HG02798 (cell line): ENCODE measurements at regions not wholly inside any gene's neighbourhood (a gene's known extent, or its start where the extent isn't known, plus 50 kb on each side); places are given as distances from the start of the nearest gene placed in this dataset.
"Not testable (repeated sequence)": the region's sequence is repeated elsewhere in the genome, so short reads cannot be mapped to it uniquely, and the experiment has no call there.

Experiments
- ATAC-seq: cut with Tn5 transposase; IDR thresholded peaks from one replicate; pipeline ENCODE4 v1.9.1; 2021; ENCODE audit warnings: mild to moderate bottlenecking; ENCODE audit not compliant: unreplicated experiment, poor library complexity

DNA sequence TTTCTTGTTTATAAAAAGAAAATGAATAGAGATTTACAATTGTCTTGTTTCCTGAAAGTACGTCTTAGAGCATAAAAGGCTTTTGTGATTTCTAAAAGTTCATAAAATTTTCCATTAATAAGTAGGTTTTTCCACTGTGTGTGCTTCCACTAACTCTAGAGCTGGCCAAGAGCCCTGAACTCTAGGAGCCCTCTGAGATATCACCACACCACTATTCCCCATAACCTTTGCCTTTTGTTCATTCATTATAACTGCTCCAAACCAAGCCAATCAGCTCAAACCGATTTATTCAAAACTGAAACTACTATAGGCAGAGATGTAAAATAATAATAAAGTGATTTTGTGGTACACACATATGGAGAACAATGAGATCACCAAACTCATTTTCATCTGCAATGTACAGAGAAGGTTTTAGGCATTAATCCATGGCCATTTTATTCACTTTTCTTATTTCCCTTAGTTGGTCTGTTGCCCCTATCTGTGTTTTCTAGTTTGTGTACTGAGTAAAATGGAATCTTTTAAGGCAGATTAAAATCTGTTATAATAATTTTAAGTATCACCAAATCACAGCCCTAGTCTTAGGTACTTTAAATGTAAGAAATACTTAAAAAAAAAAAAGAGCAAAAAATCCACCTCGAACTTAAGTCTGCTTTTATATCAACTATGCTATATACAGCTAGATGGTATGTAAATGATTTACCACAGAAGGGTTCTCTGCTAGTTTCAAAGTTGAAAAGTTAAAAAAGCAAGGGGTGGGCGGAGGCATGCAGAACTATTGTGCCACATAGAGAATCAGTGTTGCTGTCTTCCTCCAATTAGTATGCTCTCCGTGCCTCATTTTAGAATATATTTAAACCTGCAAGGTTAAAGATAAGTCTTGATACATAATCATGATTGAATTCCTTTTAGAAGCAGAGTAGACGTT, 311.3 kb downstream of the KLF12 start:
- ATAC-seq: peak; percentile 36

DNA sequence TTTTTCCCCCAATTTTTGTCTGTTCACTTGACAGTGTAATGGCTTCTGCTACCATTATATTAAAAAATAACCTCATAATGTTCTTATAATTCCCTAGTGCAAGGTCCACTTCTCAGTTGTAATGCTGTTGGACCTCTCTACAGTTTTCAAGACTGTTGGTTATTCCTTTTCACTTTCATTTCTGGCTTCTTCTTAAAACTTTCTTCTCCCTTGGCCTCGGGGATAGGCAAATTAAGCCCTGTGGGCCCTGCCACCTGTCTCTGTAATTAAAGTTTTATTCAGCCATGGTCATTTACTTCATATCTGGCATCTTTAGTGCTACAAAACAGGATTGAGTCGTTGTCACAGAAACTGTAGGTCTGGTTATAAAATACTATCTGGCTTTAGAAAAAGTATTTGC, 313.5 kb downstream of the KLF12 start:
- peak; percentile 77 for ATAC-seq

DNA sequence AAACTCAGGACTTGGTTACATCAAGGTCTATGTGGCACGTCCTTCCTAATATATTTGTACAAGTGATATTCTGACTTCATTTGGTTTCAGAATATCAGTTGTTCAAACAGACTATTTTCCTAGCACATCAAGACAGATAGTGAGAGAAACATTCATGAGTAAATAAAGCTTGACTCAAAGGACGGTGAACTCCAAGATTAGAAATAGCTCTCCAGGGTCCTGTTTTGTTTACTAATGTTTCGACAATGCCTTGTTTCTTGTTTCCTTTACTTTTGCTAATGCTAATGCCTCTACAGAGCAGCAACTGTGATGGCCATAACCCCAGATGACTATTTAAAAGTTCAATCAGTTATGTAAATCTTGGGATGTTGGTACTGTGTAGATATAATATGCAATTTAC, 313.9 kb downstream of the KLF12 start:
- ATAC-seq: peak; percentile 6

DNA sequence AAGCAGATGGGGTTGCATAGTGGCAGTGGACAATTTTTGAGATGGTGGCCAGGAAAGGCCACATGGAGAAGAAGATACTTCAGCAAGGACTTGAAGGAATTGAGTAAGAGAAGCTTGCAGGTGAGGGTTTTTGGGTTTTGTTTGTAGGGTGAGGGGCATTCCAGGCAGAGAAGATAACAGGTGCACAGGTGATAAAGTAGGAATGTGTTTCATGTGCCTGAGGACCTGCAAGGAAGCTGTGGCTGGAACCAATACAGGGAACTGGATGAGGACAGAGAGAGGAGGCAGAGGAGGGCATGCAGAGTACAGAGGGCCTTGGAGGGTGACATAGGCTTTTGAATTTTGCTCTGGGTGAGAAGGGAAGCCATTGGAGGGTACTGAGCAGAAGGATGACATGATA, 314.5 kb downstream of the KLF12 start:
- ATAC-seq: no peak

DNA sequence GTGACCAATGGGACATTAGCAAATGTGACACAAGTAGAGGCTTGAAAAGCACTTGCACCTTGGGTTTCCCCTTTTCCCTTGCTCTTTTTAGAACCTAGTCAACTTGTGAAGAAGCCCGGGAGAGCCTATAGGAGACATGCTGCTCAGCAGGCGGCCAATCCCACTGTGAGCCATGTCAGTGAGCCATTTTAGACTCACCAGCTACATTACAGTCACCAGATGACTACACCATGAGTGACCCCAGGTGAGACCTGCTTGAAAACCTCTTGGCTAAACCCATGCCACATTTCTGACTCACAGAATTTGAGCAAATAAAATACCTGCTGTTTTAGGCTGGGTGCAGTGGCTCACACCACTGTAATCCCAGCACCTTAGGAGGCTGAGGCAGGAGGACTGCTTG, 317.5 kb downstream of the KLF12 start:
- no peak for ATAC-seq

DNA sequence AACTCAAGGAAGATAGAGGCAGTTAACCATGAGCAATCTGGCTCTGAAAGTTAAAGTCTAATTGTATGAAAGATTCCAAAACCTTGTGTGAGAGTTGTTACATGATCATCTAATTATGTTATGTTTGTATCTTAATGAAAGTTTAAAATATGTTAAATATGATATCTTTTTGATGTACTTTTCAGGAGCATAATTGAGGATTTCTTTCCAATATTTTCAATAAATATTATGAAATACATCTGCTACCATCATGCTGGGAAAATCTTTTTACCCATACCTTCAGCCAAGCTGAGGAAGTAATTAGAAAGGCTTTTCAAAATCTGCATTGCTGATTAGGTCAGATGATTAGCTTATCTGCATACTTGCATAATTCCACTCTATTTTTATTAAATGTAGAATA, 318.4 kb downstream of the KLF12 start:
- no peak for ATAC-seq

DNA sequence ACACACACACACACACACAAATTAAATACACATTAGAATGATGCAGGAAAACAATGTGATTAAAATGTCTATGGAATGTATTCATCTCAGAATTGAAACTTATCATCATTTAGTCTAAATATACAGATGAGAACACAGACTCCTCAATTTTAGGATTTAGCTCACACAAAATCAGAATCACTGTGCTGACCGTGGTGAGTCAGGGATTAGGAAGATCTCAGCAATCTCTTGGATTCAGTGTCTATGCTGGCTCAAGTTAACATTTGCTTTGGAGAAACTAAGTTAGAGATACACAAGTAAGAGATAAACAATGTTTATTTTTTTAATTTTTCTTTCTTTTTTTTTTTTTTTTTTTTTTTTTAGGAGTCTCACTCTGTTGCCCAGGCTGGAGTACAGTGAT, 323.6 kb downstream of the KLF12 start:
- no peak for ATAC-seq

DNA sequence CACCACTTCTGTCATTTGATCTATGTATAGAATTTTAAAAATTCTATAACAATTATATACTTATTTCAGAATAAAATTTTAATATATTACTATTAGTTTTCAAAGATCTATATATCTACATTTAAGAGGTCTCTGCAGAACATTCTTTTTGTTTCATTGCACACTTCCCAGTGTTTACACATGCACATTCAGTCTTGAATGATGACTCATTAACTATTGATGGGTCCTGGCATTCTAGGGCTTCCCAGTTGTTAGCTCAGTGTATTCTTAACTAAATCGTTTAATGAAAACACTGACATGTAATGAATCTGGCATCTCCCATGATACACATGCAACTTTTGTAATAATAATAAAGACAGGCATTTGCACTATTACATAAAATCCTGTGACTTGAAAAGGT, 324.6 kb downstream of the KLF12 start:
- no peak for ATAC-seq

DNA sequence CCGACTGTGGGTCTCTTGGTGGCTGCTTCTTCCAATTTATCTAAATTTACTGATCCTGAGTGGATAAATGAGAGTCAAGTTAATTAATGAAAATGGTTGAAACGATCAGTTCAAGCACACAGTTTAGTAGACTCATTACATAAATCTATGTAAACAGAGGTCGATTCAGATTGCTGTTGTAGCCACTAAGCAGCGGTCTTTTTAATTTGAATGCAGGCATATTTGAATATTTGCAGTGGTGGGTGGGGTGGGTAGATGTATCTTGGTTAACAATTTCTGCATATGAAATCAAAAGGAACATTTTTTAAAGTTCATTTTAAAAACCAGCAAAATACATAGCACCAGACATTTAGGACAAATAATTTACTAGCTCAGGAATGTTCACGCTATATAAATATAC, 325.9 kb downstream of the KLF12 start:
- ATAC-seq: no peak

DNA sequence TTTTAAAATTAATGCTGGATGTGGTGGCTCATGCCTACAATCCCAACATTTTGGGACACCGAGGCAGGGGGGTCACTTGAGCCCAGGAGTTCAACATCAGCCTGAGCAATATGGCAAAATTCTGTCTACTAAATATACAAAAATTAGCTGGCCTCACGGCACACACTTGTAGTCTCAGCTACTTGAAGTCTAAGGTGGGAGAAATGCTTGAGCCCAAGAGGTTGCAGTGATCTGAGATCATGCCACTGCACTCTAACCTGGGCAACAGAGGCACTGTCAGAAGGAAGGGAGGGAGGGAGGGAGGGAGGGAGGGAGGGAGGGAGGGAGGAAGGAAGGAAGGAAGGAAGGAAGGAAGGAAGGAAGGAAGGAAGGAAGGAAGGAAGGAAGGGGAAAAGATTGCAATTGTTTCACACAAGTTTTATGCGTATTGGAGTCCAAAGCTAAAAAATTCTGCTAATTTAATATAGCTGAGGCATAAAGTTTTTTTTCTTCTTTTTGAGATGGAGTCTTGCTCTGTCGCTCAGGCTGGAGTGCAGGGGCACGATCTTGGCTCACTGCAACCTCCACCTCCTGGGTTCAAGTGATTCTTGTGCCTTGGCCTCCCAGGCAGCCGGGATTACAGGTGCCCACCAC, 328.8 kb downstream of the KLF12 start:
- ATAC-seq: not testable (repeated sequence)

DNA sequence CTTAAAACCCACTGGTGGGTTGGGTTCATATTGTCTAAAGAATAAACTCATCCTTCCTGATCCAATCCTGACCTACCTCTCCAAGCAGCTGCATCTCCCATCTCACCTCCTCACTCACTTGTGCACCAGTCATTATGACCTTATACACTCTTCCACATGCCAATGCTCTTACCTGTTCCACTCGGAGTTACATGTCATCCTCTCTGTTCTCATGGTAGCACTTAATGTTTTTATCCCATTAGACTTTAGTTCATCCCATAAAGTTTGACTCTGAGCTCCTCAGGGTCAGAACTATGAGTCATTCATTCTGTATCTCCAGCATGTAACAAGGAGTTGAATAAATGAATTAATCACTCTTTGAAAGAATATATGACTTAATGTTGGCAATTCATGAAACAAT, 330.2 kb downstream of the KLF12 start:
- no peak for ATAC-seq

DNA sequence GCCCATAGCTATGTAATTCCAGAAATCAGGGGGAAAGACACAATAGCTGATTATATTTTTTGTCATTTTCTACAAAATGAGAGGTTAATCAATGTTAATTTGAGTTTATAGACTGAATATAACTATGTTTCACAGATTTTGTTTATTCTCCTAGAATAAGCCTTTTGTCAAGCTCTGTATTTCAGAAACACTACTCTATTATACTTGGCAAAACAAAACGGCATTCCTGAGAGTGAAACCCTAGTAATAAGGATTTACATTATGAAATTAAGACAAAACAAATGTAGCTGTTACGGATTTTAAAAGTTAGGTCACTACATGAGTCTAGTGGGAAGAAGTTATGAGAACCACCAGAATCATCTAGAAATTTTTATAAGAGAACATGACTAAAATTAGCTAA, 334.2 kb downstream of the KLF12 start:
- no peak for ATAC-seq

DNA sequence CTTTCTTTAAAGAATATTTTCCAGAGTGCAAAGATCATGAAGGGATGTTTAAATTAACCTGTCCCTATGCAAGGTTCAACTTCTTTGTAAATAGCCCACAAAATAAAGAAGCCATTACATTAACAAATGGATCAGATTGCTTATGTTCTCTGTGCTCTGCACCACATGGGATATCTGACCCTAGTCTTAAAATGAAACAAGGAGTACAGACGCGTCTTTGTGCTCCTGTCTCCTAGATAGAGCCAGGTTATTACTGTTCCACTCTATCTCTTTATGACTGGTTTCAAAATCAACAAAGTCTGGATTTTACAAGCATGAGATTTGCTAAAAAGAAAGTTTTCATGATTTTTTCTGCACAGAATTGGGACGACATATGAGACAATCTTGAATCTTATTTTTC, 339.4 kb downstream of the KLF12 start:
- ATAC-seq: no peak

DNA sequence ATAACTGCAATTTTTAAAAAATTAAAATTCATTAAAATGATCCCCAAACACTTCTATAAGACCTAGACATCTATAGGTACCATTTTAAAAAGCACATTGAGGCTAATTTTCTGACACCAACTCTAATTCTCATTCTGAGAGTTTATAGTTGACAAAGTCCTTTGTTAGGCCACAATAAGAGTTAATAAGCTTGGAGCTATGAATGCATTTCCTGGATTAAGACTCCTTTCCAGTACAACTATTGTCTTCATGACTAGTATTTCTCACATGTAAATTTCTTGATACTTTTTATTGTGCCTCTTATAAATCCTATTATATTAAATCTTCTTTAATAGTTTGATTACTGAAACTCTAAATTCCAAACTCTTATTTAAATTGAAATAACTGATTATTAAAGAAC, 340.8 kb downstream of the KLF12 start:
- ATAC-seq: no peak

DNA sequence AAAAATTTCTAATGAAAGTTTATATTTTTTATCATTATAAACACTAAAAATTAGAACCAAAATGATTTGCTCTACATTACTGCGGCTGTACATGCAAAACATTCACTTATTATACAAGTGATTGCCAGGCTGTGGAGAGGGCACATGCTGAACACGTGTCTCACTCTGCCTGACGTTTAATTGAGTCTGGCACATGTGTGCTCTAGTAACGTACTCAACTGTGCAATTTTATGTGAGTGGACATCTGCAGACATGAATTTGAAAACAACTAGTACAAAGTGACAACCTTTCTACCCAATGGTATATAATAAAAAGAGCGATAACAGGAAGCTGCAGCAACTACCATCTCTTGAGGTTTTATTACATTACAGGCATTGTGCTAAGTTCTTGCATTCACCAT, 341.4 kb downstream of the KLF12 start:
- ATAC-seq: no peak

DNA sequence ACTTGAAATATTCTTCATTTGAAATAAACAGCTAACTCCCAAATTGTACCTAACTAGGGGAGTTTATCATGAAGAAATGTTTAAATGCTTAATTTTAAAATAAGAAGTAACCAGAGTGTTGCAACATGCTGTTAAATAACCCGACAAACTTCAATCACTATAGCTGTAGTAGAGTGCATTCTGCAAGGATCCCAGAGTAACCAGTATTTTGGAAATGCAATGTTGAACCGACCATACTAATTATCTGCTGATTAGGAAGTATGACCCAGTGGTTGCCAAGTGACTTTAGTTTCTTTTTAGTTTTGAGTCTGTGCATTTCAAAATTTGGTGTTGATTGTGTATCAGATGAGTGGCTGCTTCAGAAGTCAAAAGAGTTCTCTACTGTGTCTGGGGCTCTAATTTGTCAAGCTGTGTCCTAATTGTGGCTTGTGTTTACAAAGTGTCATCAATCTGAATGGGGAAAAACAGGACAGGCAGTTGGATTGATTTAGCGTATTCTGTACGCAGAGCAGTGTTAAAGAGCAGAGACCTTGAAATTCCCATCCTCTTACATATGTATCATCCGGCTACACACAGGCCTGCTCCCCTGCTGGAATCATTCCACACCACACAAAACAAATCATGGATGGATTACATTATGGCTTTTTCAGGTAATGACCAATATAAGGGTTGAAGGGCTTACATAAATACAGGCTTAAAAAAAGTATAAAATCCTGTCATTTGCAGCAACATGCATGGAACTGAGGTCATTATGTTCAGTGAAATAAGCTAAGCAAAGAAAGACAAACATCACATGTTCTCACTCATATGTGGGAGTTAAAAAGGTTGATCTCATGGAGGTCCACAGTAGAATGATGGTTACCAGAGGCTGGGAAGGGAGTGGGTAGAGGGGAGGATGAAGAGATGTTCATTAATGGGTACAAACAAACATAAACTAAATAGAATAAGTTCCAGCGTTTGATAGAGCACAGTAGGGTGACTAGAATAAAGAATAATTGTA, 351.5 kb downstream of the KLF12 start:
- no peak for ATAC-seq

DNA sequence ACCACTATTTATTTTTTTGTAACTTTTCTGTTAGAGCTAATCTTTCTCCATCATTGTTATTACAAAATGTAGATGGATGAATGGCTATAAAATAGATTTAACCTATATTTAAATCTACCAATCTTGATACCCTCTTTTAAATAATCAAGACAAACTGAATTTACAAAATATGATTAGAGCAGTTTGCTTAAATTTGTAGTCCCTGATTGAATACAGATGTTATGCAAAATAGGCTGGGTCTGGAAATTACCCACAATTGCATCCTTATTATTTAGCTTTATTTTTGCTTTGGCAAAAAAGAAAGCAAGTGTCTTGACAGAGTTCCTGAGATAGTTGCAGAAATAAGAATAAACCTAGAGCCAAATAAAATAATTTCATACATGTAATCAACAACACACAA, 352.8 kb downstream of the KLF12 start:
- ATAC-seq: no peak

DNA sequence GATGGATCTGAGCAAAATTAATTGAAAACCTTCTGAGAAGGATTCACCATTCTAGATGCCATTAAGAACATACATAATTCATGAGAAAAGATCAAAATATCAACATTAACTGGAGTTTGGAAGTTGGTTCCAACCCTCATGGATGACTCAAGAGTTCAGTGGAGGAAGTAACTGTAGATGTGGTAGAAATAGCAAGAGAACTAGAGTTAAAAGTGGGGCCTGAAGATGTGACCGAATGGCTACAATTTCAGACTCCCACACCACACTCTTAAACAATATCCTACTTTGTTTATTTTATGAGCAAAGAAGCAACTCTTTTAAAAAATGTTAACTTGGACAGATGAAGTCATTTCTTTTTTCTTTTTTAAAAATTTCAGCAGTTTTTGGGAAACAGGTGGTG, 354.3 kb downstream of the KLF12 start:
- ATAC-seq: no peak

DNA sequence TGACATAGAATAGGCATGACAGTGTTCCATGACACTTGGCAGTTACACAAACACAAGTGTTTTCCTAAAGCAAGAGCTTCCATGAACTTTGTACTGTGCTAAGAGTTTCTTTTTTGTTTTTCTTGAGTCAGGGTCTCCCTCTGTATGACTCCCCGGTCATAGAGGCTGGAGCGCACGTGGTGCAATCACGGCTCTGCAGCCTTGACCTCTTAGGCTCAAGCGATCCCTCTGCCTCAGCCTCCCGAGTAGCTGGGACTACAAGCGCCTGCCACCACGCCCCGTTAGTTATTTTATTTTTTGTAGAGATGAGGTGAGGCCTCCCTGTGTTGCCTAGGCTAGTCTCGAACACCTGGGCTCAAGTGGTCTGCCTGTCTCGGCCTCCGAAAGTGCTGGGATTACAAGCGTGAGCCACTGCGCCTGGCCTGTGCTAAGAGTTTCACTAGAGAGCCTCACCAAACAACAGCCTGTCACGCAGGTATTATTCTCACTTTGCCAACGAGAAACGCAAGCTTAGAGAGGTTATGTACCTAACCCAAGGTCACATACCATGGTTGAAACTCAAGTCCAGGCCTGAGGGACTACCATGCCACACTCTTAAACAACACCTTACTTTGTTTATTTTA, 355.9 kb downstream of the KLF12 start:
- no peak for ATAC-seq

DNA sequence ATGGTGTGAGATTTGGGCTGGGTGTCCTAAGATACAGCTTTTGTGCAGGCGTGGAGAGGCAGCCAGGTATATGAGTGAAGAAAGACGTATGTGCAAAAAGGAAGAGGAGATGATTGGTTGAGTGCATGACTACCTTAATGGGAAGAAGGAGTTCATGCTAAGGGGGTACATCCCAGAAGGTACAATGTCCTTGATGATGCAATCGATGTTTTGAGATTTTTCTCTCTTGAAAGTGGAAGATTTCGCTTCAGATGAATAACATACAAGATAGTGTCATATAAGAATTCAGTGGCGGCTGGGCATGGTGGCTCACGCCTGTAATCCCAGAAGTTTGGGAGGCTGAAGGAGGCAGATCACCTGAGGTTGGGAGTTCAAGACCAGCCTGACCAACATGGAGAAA, 357.1 kb downstream of the KLF12 start:
- no peak for ATAC-seq
